Neural cell (in vitro differentiated cells): ENCODE measurements at regions not wholly inside any gene's neighbourhood (a gene's known extent, or its start where the extent isn't known, plus 50 kb on each side); places are given as distances from the start of the nearest gene placed in this dataset.

ENCODE experiments used
- H2AFZ ChIP-seq: fragments of 200-600, 300-800 bp; sonication (generic), shearing (Covaris generic); 2 replicates; pipeline ENCODE4 v1.6.0; 2014; ENCODE audit warnings: low read depth, mild to moderate bottlenecking, antibody characterized with exemption, low read length, moderate library complexity
- H3F3A ChIP-seq: fragments of 200-600 bp; shearing (Covaris generic); 2 replicates; pipeline ENCODE4 v1.6.1; 2016; ENCODE audit warnings: mild to moderate bottlenecking, moderate library complexity, mixed read lengths, antibody characterized with exemption, low read length; ENCODE audit not compliant: insufficient read depth, poor library complexity, severe bottlenecking
- H3K27ac ChIP-seq: fragments of 200-600, 300-800 bp; sonication (generic), shearing (Covaris generic); 2 replicates; pipeline ENCODE4 v1.5.1; 2014; ENCODE audit warnings: mild to moderate bottlenecking, low read length, moderate library complexity
- H3K27me3 ChIP-seq: fragments of 300-800, 200-600 bp; sonication (generic), shearing (Covaris generic); 2 replicates; pipeline ENCODE4 v1.6.0; 2014; ENCODE audit warnings: mild to moderate bottlenecking, low read depth, low read length, moderate library complexity; ENCODE audit not compliant: insufficient read depth
- H3K36me3 ChIP-seq: fragments of 300-800, 200-600 bp; sonication (generic), shearing (Covaris generic); 2 replicates; pipeline ENCODE4 v1.5.1; 2014; ENCODE audit warnings: mild to moderate bottlenecking, antibody characterized with exemption, low read length, moderate library complexity; ENCODE audit not compliant: insufficient read depth
- H3K4me2 ChIP-seq: fragments of 300-800, 200-600 bp; sonication (generic), shearing (Covaris generic); 2 replicates; pipeline ENCODE4 v1.6.0; 2014; ENCODE audit warnings: mild to moderate bottlenecking, low read length
- H3K4me3 ChIP-seq: fragments of 300-800, 200-600 bp; sonication (generic), shearing (Covaris generic); 2 replicates; pipeline ENCODE4 v1.5.1; 2014; ENCODE audit warnings: mild to moderate bottlenecking, low read length, moderate library complexity
- H3K79me2 ChIP-seq: fragments of 200-600 bp; shearing (Covaris generic); replicated peaks from 2 replicates; pipeline ENCODE4 v1.6.0; 2014; ENCODE audit warnings: mild to moderate bottlenecking, low read length, moderate library complexity; ENCODE audit not compliant: insufficient read depth
- H3K9ac ChIP-seq: fragments of 300-800, 200-600 bp; sonication (generic), shearing (Covaris generic); 2 replicates; pipeline ENCODE4 v1.6.1; 2016; ENCODE audit warnings: mild to moderate bottlenecking, low read length, mixed read lengths
- H3K9me2 ChIP-seq: fragments of 200-600 bp; shearing (Covaris generic); 2 replicates; pipeline ENCODE4 v1.6.1; 2016; ENCODE audit warnings: mild to moderate bottlenecking, low read length, mixed read lengths; ENCODE audit not compliant: insufficient read depth
- H3K9me3 ChIP-seq: fragments of 200-600, 300-800 bp; sonication (generic), shearing (Covaris generic); 2 replicates; pipeline ENCODE4 v1.6.1; 2016; ENCODE audit warnings: mild to moderate bottlenecking, mixed run types, low read length, moderate library complexity, mixed read lengths
- H4K20me1 ChIP-seq: fragments of 200-600 bp; shearing (Covaris generic); 2 replicates; pipeline ENCODE4 v1.6.1; 2016; ENCODE audit warnings: mild to moderate bottlenecking, mixed run types; ENCODE audit not compliant: insufficient read depth
- EP300 ChIP-seq: fragments of 450-650 bp; conservative IDR thresholded peaks from 2 replicates; pipeline ENCODE4 v1.6.1; 2014; ENCODE audit warnings: antibody characterized with exemption, mild to moderate bottlenecking, moderate library complexity; ENCODE audit not compliant: poor library complexity, severe bottlenecking
- EZH2 ChIP-seq: fragments of 200-600, 300-800 bp; shearing (Covaris generic), sonication (generic); IDR thresholded peaks from 2 replicates; pipeline ENCODE4 v1.6.1; 2014; ENCODE audit warnings: antibody characterized with exemption, low read length, borderline replicate concordance, mild to moderate bottlenecking; ENCODE audit not compliant: insufficient read depth, poor library complexity, severe bottlenecking
- MXI1 ChIP-seq: fragments of 450-650 bp; conservative IDR thresholded peaks from 2 replicates; pipeline ENCODE4 v1.6.1; 2014; ENCODE audit warnings: antibody characterized with exemption, mild to moderate bottlenecking; ENCODE audit not compliant: poor library complexity, severe bottlenecking
- POLR2AphosphoS5 ChIP-seq: IDR thresholded peaks from 2 replicates; pipeline ENCODE4 v1.6.1; 2012
- RAD21 ChIP-seq: fragments of 450-650 bp; conservative IDR thresholded peaks from 2 replicates; pipeline ENCODE4 v1.6.1; 2014; ENCODE audit warnings: antibody characterized with exemption, mild to moderate bottlenecking, moderate library complexity
- SMC3 ChIP-seq: fragments of 450-650 bp; conservative IDR thresholded peaks from 2 replicates; pipeline ENCODE4 v1.6.1; 2014; ENCODE audit warnings: antibody characterized with exemption, mild to moderate bottlenecking, moderate library complexity; ENCODE audit not compliant: poor library complexity
- TAF1 ChIP-seq: IDR thresholded peaks from 2 replicates; pipeline ENCODE4 v1.6.1; 2012; ENCODE audit warnings: low read depth
- TF ChIP-seq, protein P1 (sequence below): IDR thresholded peaks from 2 replicates; pipeline ENCODE4 v1.6.1; 2012; ENCODE audit warnings: borderline replicate concordance
- TF ChIP-seq, protein P2 (sequence below): fragments of 450-650 bp; IDR thresholded peaks from 2 replicates; pipeline ENCODE4 v1.5.1; 2014; ENCODE audit warnings: antibody characterized with exemption, mild to moderate bottlenecking, moderate library complexity; ENCODE audit not compliant: poor library complexity, severe bottlenecking

DNA sequence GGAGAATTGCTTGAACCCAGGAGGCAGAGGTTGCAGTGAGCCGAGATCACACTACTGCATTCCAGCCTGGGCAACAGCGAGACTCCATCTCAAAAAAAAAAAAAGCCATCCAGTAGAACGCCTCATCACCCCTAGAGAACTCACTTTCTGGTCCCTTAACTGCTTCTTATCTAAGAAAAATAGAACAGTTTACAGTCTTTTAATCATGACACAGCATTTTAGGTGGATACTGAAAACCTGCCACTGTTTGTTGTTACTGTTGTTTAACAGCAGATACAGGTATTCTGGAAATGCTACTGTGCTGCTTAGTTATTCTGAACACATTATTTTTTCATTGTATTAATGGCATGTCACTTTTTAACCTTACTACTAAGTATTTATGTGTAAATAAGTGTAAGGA, 624.3 kb upstream of the GHITM start:
- Histone ChIP-seq H3K79me2 (no peaks in the 10 kb centered on the region), H3K36me3 (no peaks in the 10 kb centered on the region), H4K20me1 (no peaks in the 10 kb centered on the region), H3K27ac (no peak overlapping the region), H3K9ac (no peak overlapping the region), H3K9me3 (no peaks in the 10 kb centered on the region), H3K27me3 (no peaks in the 10 kb centered on the region), H2AFZ (no peak overlapping the region), H3F3A (no peaks in the 10 kb centered on the region), H3K4me2 (no peak overlapping the region), H3K9me2 (no peaks in the 10 kb centered on the region), H3K4me3 (no peak overlapping the region)
- TF ChIP-seq POLR2AphosphoS5 (no peak), EZH2 (no peak), MXI1 (no peak), TAF1 (no peak), RAD21 (no peak), EP300 (no peak), SMC3 (no peak)
- TF ChIP-seq, protein P1, sequence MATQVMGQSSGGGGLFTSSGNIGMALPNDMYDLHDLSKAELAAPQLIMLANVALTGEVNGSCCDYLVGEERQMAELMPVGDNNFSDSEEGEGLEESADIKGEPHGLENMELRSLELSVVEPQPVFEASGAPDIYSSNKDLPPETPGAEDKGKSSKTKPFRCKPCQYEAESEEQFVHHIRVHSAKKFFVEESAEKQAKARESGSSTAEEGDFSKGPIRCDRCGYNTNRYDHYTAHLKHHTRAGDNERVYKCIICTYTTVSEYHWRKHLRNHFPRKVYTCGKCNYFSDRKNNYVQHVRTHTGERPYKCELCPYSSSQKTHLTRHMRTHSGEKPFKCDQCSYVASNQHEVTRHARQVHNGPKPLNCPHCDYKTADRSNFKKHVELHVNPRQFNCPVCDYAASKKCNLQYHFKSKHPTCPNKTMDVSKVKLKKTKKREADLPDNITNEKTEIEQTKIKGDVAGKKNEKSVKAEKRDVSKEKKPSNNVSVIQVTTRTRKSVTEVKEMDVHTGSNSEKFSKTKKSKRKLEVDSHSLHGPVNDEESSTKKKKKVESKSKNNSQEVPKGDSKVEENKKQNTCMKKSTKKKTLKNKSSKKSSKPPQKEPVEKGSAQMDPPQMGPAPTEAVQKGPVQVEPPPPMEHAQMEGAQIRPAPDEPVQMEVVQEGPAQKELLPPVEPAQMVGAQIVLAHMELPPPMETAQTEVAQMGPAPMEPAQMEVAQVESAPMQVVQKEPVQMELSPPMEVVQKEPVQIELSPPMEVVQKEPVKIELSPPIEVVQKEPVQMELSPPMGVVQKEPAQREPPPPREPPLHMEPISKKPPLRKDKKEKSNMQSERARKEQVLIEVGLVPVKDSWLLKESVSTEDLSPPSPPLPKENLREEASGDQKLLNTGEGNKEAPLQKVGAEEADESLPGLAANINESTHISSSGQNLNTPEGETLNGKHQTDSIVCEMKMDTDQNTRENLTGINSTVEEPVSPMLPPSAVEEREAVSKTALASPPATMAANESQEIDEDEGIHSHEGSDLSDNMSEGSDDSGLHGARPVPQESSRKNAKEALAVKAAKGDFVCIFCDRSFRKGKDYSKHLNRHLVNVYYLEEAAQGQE, result no peak
- TF ChIP-seq, protein P2, sequence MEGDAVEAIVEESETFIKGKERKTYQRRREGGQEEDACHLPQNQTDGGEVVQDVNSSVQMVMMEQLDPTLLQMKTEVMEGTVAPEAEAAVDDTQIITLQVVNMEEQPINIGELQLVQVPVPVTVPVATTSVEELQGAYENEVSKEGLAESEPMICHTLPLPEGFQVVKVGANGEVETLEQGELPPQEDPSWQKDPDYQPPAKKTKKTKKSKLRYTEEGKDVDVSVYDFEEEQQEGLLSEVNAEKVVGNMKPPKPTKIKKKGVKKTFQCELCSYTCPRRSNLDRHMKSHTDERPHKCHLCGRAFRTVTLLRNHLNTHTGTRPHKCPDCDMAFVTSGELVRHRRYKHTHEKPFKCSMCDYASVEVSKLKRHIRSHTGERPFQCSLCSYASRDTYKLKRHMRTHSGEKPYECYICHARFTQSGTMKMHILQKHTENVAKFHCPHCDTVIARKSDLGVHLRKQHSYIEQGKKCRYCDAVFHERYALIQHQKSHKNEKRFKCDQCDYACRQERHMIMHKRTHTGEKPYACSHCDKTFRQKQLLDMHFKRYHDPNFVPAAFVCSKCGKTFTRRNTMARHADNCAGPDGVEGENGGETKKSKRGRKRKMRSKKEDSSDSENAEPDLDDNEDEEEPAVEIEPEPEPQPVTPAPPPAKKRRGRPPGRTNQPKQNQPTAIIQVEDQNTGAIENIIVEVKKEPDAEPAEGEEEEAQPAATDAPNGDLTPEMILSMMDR, result no peak

DNA sequence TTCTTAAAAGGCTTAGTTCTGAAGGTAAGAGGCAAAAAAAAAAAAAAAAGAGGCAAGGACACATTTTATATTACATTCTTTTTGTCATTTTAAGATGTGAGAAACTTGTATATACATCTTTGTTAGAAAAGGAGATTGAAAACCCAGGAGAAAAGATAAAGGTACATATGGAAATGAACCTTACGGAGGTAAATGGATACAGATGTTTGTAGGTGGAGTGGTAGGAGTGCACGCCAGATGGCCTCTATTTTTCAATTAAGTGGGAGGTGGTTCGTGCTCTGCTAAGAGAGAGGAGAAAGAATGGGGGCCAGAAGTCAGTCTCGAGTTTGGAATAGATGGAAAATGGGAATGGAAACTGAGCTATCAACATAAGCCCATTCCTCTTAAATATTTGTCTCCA, 622.5 kb upstream of the GHITM start:
- H2AFZ ChIP-seq, result no peak overlapping the region
- no peaks in the 10 kb centered on the region for H3K36me3 ChIP-seq
- TF ChIP-seq MXI1, result no peak
- no peak for TF ChIP-seq TAF1
- TF ChIP-seq SMC3, result no peak
- no peak for TF ChIP-seq EP300
- no peak for TF ChIP-seq EZH2
- TF ChIP-seq, protein P1, result no peak
- TF ChIP-seq, protein P2, result no peak
- peak overlapping the region; percentile 8 for H3K27ac ChIP-seq
- no peak overlapping the region for H3K4me3 ChIP-seq
- H3K9me3 ChIP-seq, result no peaks in the 10 kb centered on the region
- no peaks in the 10 kb centered on the region for H3F3A ChIP-seq
- no peaks in the 10 kb centered on the region for H3K9me2 ChIP-seq
- H3K27me3 ChIP-seq, result no peaks in the 10 kb centered on the region
- H3K4me2 ChIP-seq, result no peak overlapping the region
- no peaks in the 10 kb centered on the region for H3K79me2 ChIP-seq
- no peaks in the 10 kb centered on the region for H4K20me1 ChIP-seq
- H3K9ac ChIP-seq, result no peak overlapping the region
